Stimulated activated CD4-positive, alpha-beta T cell treated with anti-CD3 and anti-CD28 coated beads, Interleukin-4, amount 100 ng/mL, for 4 hours (primary cell): ENCODE measurements at regions not wholly inside any gene's neighbourhood (a gene's known extent, or its start where the extent isn't known, plus 50 kb on each side); places are given as distances from the start of the nearest gene placed in this dataset.

Experiments used
- DNase-seq, 2 experiments: peaks; one replicate each; pipeline ENCODE4 v3.0.0-alpha.2; 2020

DNA sequence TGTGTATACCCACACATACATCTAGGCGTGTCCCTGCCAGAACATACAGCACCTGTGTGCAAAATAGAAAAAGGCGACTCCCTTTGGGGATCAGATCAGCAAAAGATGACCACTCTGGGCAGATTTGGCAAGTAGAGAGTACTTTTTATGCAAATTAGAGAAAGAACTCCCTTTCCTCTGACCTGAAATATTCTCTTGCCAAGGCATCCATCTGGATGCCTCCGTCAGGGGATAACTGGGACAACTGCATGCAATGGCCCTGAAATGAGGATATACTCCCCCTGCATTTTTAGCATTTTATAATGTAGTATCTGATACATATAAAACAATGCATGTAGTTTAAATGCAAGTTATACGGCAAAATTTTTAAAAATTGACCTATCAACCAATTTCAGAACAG lies 247.7 kb downstream of the ICOS start:
- no peak for DNase-seq

- DNase-seq: no peak
These were observed 250.9 kb downstream of the ICOS start for GRCh38 chr2:204187229-204188083.

- DNase-seq: no peak
These were observed 255.0 kb downstream of the ICOS start for GRCh38 chr2:204191574-204191973.

DNA sequence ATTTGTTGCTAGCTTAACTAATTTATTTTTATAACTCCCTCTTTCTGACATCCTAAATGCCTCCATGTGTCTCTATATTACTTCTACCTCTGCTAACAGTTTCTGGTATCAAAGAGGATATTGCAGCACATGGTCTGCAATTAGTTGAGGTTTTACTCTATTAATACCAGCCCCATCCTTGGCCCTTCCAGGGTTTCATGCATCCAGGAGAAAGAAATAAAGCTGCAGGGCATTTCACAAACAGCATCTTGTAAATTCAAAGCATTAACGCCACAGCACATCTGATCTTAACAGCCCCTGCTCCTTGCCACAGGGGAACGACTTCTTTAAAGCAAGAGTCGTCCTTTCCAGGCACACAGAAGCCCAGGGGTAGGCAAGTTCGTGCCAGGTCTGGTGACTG lies 258.9 kb downstream of the ICOS start:
- DNase-seq: no peak

DNA sequence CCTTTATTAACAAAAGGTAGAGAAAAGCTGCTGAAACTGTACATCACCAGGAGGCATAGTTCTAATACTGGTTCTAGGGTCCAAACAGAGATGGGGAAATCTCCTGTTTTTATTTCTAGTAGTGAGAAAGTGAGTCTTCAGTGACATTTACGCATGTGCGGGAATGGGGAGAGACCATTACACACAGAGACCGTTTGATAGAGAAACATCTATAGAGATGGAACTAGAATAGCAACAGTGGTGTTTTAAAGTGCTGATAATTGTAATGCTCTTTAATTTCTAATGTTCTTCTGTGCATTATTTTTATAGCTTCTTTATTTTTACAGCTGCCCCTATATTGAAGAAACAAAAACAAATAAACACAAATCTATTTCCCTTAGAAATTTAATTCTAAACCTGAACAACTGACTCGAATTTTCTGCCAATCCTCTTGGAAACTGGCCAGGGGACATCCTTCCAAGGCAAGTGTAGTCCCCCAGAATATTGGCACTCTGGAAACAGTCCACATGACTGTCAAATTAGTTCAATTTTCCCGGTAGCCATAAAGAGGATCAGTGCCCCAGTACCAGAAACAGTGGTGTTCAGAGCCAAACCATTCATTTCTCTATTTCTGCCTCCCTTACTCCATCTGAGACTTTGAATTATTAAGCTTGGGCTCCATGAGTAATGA lies 260.9 kb downstream of the ICOS start:
- DNase-seq: no peak

- DNase-seq: no peak
These were observed 262.8 kb downstream of the ICOS start for GRCh38 chr2:204199357-204199756.

GRCh38 chr2:204201507-204201906 lies 264.9 kb downstream of the ICOS start:
- DNase-seq: no peak

DNA sequence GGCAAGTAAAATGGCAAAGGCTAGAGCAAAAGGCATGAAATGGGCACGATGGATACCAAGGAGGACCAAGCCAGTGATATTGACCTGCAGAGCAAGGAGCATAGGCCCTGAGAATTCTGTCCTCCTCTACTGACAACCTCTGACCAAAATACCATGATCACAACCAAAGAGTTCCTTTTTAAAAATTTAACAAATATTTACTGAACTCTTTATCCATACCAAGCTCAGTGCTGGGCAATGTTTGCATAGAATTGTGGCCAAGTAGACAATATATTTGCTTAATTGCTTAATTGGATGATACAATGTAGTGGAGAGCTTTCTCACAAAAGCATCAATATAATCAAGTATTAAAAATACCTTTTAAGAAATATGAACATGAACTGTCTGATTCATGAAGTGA lies 265.7 kb downstream of the ICOS start:
- no peak for DNase-seq

DNA sequence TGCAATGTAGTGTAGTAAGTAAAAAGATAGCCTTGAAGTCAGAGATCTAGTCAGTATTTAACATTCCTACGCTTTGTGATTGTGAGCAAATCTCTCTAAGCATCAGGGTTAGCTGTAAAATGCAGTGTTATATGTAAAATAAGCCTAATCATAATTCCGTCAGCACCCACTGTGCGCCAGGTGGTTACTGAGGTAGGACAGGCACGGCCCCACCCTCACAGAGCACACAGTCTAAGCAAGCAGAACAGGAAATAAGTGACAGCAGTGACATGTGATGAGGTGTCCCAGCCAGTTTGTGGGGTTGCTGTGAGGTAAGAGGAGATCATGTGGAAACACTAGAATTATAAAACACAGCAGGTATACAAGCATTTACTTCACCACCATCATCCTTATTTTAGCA lies 267.1 kb downstream of the ICOS start:
- DNase-seq: no peak

DNA sequence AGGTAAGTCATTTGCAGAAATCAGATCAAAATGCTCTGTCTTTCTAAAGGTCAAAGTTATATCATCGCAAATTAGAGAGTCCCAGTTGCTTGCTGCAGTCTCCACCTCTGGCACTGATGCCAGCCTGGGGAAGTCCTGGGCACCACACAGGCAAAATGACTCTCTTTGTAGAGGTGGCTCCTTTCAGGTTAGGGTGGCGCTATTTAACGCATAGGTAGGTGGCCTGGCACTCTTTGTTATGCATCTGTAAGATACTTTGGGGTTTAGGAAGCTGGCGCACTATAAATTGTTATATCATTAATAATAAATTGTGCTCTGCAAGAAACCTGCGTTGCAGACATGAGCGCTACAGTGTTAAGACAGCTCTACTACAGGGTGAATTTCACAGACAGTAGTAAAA lies 268.5 kb downstream of the ICOS start:
- DNase-seq: no peak

DNA sequence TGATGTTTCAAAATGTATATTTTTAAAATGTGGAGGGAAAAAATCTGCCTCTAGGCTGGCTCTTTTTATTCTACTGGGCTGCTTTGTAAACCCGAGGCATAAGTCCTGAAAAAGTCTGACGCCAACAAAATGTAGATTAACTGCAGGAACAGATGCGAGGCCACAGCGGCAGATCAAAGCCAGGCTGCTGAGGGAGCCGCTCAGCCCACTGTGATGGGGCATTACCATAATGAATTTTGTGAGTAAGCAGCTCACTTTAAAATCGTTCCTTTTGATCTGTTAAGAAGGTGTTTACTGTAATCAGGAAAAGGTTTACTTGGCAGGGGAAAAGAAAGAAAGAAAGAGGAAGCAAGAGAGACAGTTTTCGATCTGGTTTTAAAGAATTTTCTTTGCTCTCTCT lies 269.0 kb downstream of the ICOS start:
- no peak for DNase-seq

GRCh38 chr2:204207866-204208265 lies 271.3 kb downstream of the ICOS start:
- DNase-seq: no peak

- DNase-seq: no peak
These were observed 277.0 kb downstream of the ICOS start for GRCh38 chr2:204213588-204213987.

DNA sequence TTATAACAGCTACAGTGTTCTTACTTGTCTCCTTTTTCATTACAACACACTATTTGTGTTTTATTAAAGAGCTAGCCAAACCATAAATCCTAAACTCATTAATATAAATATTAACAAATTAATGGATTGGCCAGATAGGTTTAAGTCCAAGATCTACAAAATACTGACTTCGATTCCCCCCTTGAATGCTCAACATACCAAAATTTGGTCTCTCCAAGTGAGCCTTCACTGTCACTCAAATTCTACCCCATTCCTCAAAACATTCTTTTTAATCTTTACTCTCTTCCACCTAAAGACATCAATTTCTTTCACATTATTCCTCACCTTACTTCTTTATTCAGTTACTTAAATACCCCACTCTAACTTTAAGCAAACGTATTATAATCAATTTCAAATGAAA lies 281.5 kb downstream of the ICOS start:
- DNase-seq: no peak

GRCh38 chr2:204219196-204219595 lies 282.6 kb downstream of the ICOS start:
- no peak for DNase-seq

DNA sequence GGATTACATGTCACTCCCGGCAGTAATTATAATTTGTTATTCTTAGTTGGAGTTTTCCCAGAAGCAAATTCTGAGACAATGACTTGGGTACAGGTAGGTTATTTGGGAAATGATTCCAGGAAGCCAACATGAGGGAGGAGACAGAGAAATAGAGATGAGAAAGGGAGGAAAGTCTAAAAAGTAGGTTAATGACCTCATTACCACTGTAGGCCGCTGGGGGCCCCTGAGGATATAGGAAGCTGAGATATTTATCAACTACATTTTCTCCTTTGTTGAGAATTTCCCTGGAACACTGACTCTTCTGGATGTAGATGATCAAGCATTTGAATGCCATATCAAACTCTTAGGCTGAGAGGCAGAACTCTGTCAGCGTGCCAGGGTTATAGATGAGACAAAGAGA lies 284.3 kb downstream of the ICOS start:
- no peak for DNase-seq

GRCh38 chr2:204223046-204223445 lies 286.5 kb downstream of the ICOS start:
- no peak for DNase-seq

DNA sequence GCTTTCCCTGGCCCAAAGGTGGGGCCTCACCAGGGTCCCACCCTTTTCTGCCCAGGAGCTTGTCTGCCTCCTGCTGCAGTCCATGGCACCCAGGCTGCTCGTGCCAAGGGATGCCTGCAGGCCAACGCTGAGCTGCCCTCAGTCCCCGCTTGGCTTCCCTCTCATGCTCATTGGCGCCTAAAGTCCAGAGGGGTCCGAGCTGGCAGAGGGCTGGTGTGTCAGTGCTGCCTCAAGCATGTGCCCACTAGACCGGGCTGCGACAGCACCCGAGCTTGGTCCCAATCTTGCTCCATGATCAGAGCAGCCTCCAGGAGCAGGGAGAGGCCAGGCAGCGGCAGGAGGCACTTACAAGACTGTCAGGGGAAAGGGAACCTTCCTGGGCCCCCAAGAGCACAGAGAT lies 287.0 kb downstream of the ICOS start:
- no peak for DNase-seq

GRCh38 chr2:204225671-204226073 lies 289.1 kb downstream of the ICOS start:
- no peak for DNase-seq

DNA sequence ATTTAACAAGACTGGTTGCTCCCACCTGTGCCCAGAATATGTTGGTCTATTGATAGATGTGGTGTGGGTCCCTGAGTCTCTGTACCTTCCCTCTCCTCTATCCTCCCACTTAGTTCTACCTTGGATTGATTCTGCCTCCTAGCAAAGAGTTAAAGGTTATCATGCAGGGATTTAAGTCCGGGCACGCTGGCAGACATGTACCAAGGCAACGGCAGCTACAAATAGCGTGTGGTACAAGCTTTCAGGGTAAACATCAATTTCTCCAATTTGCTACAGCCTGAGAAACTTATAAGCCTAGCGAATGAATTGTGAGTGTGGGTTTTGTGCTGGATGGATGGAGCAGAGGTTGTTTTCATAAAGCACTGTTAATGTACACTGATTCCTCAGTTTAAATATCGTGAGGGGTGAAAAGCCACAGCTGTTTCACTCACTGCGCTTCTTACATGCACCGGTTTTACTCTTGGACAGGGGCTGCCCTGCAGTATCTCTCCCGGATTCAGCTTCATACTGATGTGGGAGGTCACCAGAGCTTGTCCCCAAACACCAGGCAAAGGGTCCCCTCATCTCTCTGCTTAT lies 289.8 kb downstream of the ICOS start:
- DNase-seq: no peak

GRCh38 chr2:204228169-204228886 lies 291.8 kb downstream of the ICOS start:
- no peak for DNase-seq

DNA sequence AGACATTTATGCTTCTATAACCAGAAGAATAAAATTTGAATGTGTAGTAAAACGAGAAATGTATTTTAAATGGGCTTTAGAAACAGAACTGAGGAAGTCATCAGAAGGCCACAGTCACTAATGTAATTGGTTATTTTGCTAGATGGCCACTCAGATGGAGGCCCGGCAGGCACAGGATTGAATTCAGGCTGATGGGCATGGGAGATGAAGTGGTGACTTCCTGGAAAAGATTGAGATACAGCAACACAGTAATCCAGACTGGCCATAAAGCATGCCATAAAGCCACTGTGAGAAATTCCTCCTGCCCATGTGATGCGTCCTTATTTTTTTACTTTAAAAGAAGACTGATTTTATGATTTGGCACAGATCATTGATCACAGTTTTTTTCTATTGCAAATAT lies 297.7 kb downstream of the ICOS start:
- DNase-seq: no peak

DNA sequence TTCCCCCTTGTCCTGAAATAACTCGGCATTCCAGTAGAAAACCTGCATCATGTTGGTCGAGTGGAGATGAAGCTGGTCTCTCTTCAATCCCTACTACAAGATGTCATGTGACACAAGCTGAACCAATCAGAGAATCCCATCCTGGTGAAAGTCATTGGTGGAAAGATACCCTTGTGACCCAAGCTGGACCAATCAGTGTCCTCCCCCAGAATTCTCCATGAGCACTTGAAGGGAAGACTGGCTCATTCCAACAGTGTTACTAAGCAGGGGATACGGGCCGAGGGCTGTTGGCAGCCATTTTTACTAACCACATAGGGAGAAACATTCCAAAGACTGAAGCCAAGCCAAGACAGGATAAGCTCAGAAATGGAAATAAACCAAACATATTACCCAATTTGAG lies 298.3 kb downstream of the ICOS start:
- DNase-seq: no peak

DNA sequence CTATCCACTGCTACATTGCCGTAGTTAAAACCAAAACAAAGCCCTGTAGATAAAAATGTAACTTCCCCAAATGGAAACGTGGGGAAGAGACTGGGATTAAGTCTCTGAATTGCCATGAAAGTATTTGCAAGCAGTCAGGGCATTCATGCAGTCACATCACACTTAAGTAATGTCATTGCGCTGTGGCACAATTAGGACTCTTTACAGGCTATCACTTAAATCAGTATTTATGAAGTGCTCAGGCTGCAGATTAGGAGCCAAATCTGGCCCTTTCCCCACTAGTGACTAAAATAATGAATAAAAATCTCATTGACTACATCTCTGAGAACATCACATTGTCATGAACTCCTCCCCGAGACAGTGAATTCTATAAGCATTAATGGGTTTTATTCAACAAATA lies 300.9 kb downstream of the ICOS start:
- no peak for DNase-seq
